ENCODE measurements at regions not wholly inside any gene's neighbourhood (a gene's known extent, or its start where the extent isn't known, plus 50 kb on each side); places are given as distances from the start of the nearest gene placed in this dataset.

- ATAC-seq: no peak
- Mint-ChIP-seq H3K4me1 (no peaks in the 10 kb centered on the region), H3K4me3 (no peak overlapping the region), H3K36me3 (no peaks in the 10 kb centered on the region), H3K27ac (no peak overlapping the region), H3K9me3 (peaks cover 7% of the 10 kb centered on the region), H3K27me3 (peaks cover 18% of the 10 kb centered on the region)
Measured at GRCh38 chr11:116653206-116653605, 119.6 kb downstream of the BUD13 start.

- no peak overlapping the region for H3K4me3 Mint-ChIP-seq
- no peak for ATAC-seq
- H3K4me1 Mint-ChIP-seq: no peaks in the 10 kb centered on the region
- peaks cover 18% of the 10 kb centered on the region for H3K27me3 Mint-ChIP-seq
- H3K36me3 Mint-ChIP-seq: no peaks in the 10 kb centered on the region
- H3K27ac Mint-ChIP-seq: no peak overlapping the region
- H3K9me3 Mint-ChIP-seq: peaks cover 7% of the 10 kb centered on the region
Measured at GRCh38 chr11:116651737-116652237, 121.0 kb downstream of the BUD13 start.

- Mint-ChIP-seq H3K36me3 (no peaks in the 10 kb centered on the region), H3K27me3 (peaks cover 16% of the 10 kb centered on the region), H3K4me1 (no peaks in the 10 kb centered on the region), H3K27ac (no peak overlapping the region), H3K9me3 (peaks cover 6% of the 10 kb centered on the region), H3K4me3 (no peak overlapping the region)
- ATAC-seq: no peak
Measured at GRCh38 chr11:116651098-116651736, 121.6 kb downstream of the BUD13 start.

GRCh38 chr11:116650052-116650451, 122.7 kb downstream of the BUD13 start:
- H3K4me3 Mint-ChIP-seq: no peak overlapping the region
- no peaks in the 10 kb centered on the region for H3K4me1 Mint-ChIP-seq
- H3K27ac Mint-ChIP-seq: no peak overlapping the region
- peaks cover 3% of the 10 kb centered on the region for H3K9me3 Mint-ChIP-seq
- H3K27me3 Mint-ChIP-seq: peaks cover 10% of the 10 kb centered on the region
- ATAC-seq: no peak
- no peaks in the 10 kb centered on the region for H3K36me3 Mint-ChIP-seq

- Mint-ChIP-seq H3K9me3 (no peaks in the 10 kb centered on the region), H3K4me1 (no peaks in the 10 kb centered on the region), H3K36me3 (no peaks in the 10 kb centered on the region), H3K4me3 (no peak overlapping the region), H3K27ac (no peak overlapping the region), H3K27me3 (peaks cover 12% of the 10 kb centered on the region)
- no peak for ATAC-seq
Measured at GRCh38 chr11:116649268-116649667, 123.5 kb downstream of the BUD13 start.

- no peaks in the 10 kb centered on the region for H3K9me3 Mint-ChIP-seq
- no peaks in the 10 kb centered on the region for H3K4me1 Mint-ChIP-seq
- H3K4me3 Mint-ChIP-seq: no peak overlapping the region
- no peak overlapping the region for H3K27ac Mint-ChIP-seq
- no peak for ATAC-seq
- no peaks in the 10 kb centered on the region for H3K36me3 Mint-ChIP-seq
- H3K27me3 Mint-ChIP-seq: peaks cover 20% of the 10 kb centered on the region
Measured at GRCh38 chr11:116648247-116649174, 124.3 kb downstream of the BUD13 start.

- Mint-ChIP-seq H3K27ac (no peak overlapping the region), H3K4me1 (no peaks in the 10 kb centered on the region), H3K27me3 (peaks cover 11% of the 10 kb centered on the region), H3K4me3 (no peak overlapping the region), H3K36me3 (no peaks in the 10 kb centered on the region), H3K9me3 (no peaks in the 10 kb centered on the region)
- ATAC-seq: no peak
Measured at GRCh38 chr11:116647305-116648080, 125.3 kb downstream of the BUD13 start.

- H3K36me3 Mint-ChIP-seq: no peaks in the 10 kb centered on the region
- H3K27me3 Mint-ChIP-seq: peaks cover 10% of the 10 kb centered on the region
- H3K9me3 Mint-ChIP-seq: no peaks in the 10 kb centered on the region
- no peaks in the 10 kb centered on the region for H3K4me1 Mint-ChIP-seq
- no peak for ATAC-seq
- H3K4me3 Mint-ChIP-seq: no peak overlapping the region
- no peak overlapping the region for H3K27ac Mint-ChIP-seq
Measured at GRCh38 chr11:116646191-116646590, 126.6 kb downstream of the BUD13 start.

- no peaks in the 10 kb centered on the region for H3K36me3 Mint-ChIP-seq
- no peak for ATAC-seq
Measured at GRCh38 chr11:116644941-116645305, 127.9 kb downstream of the BUD13 start.

GRCh38 chr11:116644201-116644940, 128.4 kb downstream of the BUD13 start:
- ATAC-seq: no peak
- H3K27ac Mint-ChIP-seq: no peak overlapping the region
- no peaks in the 10 kb centered on the region for H3K4me1 Mint-ChIP-seq
- H3K4me3 Mint-ChIP-seq: no peak overlapping the region
- H3K27me3 Mint-ChIP-seq: peaks cover 10% of the 10 kb centered on the region
- no peaks in the 10 kb centered on the region for H3K9me3 Mint-ChIP-seq
- no peaks in the 10 kb centered on the region for H3K36me3 Mint-ChIP-seq

More at GRCh38 chr11:116644941-116645305, 127.9 kb downstream of the BUD13 start:
- Mint-ChIP-seq H3K4me1 (no peaks in the 10 kb centered on the region), H3K27ac (no peak overlapping the region), H3K9me3 (no peaks in the 10 kb centered on the region), H3K27me3 (peaks cover 10% of the 10 kb centered on the region), H3K4me3 (no peak overlapping the region)

GRCh38 chr11:116643521-116643920, 129.3 kb downstream of the BUD13 start:
- peaks cover 10% of the 10 kb centered on the region for H3K27me3 Mint-ChIP-seq
- H3K4me1 Mint-ChIP-seq: no peaks in the 10 kb centered on the region
- no peak for ATAC-seq
- no peak overlapping the region for H3K4me3 Mint-ChIP-seq
- no peaks in the 10 kb centered on the region for H3K36me3 Mint-ChIP-seq
- H3K27ac Mint-ChIP-seq: no peak overlapping the region
- no peaks in the 10 kb centered on the region for H3K9me3 Mint-ChIP-seq

GRCh38 chr11:116642902-116643301, 129.9 kb downstream of the BUD13 start:
- H3K4me1 Mint-ChIP-seq: no peaks in the 10 kb centered on the region
- no peak overlapping the region for H3K27ac Mint-ChIP-seq
- H3K9me3 Mint-ChIP-seq: no peaks in the 10 kb centered on the region

GRCh38 chr11:116642481-116642880, 130.3 kb downstream of the BUD13 start:
- H3K27ac Mint-ChIP-seq: no peak overlapping the region
- no peaks in the 10 kb centered on the region for H3K9me3 Mint-ChIP-seq
- no peak for ATAC-seq

More at GRCh38 chr11:116642902-116643301, 129.9 kb downstream of the BUD13 start:
- ATAC-seq: no peak
- Mint-ChIP-seq H3K4me3 (no peak overlapping the region), H3K27me3 (peaks cover 10% of the 10 kb centered on the region), H3K36me3 (no peaks in the 10 kb centered on the region)

GRCh38 chr11:116641561-116642045, 131.2 kb downstream of the BUD13 start:
- Mint-ChIP-seq H3K4me1 (no peaks in the 10 kb centered on the region), H3K27me3 (peaks cover 10% of the 10 kb centered on the region), H3K4me3 (no peak overlapping the region), H3K9me3 (no peaks in the 10 kb centered on the region), H3K36me3 (no peaks in the 10 kb centered on the region), H3K27ac (no peak overlapping the region)
- no peak for ATAC-seq

More at GRCh38 chr11:116642481-116642880, 130.3 kb downstream of the BUD13 start:
- no peaks in the 10 kb centered on the region for H3K4me1 Mint-ChIP-seq
- H3K27me3 Mint-ChIP-seq: peaks cover 10% of the 10 kb centered on the region
- no peaks in the 10 kb centered on the region for H3K36me3 Mint-ChIP-seq
- H3K4me3 Mint-ChIP-seq: no peak overlapping the region
